Lower leg skin (tissue), 4 donors: ENCODE measurements at regions not wholly inside any gene's neighbourhood (a gene's known extent, or its start where the extent isn't known, plus 50 kb on each side); places are given as distances from the start of the nearest gene placed in this dataset.

Experiments used
- DNase-seq, 2 donors: peaks; one replicate each; pipeline ENCODE4 v3.0.0-alpha.2; 2019; ENCODE audit warnings: low spot score in 2 of 2
- H3K4me3 ChIP-seq: fragments of 200-600 bp; sonication (generic); 2 replicates; pipeline ENCODE4 v1.5.1; 2017; ENCODE audit warnings: mild to moderate bottlenecking, low read depth; ENCODE audit not compliant: poor library complexity, severe bottlenecking
- CTCF ChIP-seq, 3 donors: fragments of 450-650 bp; IDR thresholded peaks; one replicate each; pipeline ENCODE4 v1.5.1; 2016; ENCODE audit warnings: antibody characterized with exemption in 3 of 3, mild to moderate bottlenecking in 3 of 3, moderate library complexity in 2 of 3
- POLR2A ChIP-seq, 2 donors: fragments of 450-650 bp; IDR thresholded peaks; one replicate each; pipeline ENCODE4 v1.6.1; 2016 to 2017; ENCODE audit warnings: antibody characterized with exemption in 2 of 2, mild to moderate bottlenecking in 1 of 2, moderate library complexity in 1 of 2
- WGBS, 2 donors: methylation state at CpG; one replicate each; pipeline ENCODE4 v1.1.5; 2018; 5-methylcytosine and 5-hydroxymethylcytosine counted together
- intact Hi-C: fragments of 100-400 bp; cut with DNase I; formaldehyde crosslinking; loops from one replicate; pipeline ENCODE4 v1.15.0; 2023; ENCODE audit warnings: low total_unique reads

- WGBS, 2 donors, result 49 to 58% methylated on average over 5 of the region's 5 CpGs
- H3K4me3 ChIP-seq, result no peak overlapping the region
- intact Hi-C loops, result no loop called here
- TF ChIP-seq CTCF (IDR thresholded peaks at IDR 0.05) (no peak), POLR2A (IDR thresholded peaks at IDR 0.05) (no peak)
- no peak for DNase-seq
These were observed 511.8 kb downstream of the METTL15 start for GRCh38 chr11:28619846-28620540.

GRCh38 chr11:28618416-28618815, 510.2 kb downstream of the METTL15 start:
- no peak for DNase-seq
- WGBS, 2 donors, result 56 to 61% methylated on average over 2 of the region's 2 CpGs

GRCh38 chr11:28616160-28616965, 508.2 kb downstream of the METTL15 start:
- no peak for DNase-seq
- WGBS, 2 donors, result 75 to 76% methylated on average over 5 of the region's 5 CpGs
- TF ChIP-seq POLR2A (IDR thresholded peaks at IDR 0.05) (no peak), CTCF (IDR thresholded peaks at IDR 0.05) (no peak)
- intact Hi-C loops, result no loop called here
- H3K4me3 ChIP-seq, result no peak overlapping the region

More at GRCh38 chr11:28618416-28618815, 510.2 kb downstream of the METTL15 start:
- intact Hi-C loops, result no loop called here
- no peak overlapping the region for H3K4me3 ChIP-seq
- TF ChIP-seq POLR2A (IDR thresholded peaks at IDR 0.05) (no peak), CTCF (IDR thresholded peaks at IDR 0.05) (no peak)

- intact Hi-C loops, result no loop called here
- 74 to 76% methylated on average over 2 of the region's 2 CpGs for WGBS, 2 donors
These were observed 507.4 kb downstream of the METTL15 start for GRCh38 chr11:28615542-28615941.

GRCh38 chr11:28606930-28607329, 498.7 kb downstream of the METTL15 start:
- 29 to 46% methylated on average over 11 to 12 of the region's 12 CpGs for WGBS, 2 donors
- no peak for TF ChIP-seq CTCF (IDR thresholded peaks at IDR 0.05)
- no peak for TF ChIP-seq POLR2A (IDR thresholded peaks at IDR 0.05)
- intact Hi-C loops, result no loop called here
- no peak for DNase-seq
- H3K4me3 ChIP-seq, result no peak overlapping the region

More at GRCh38 chr11:28615542-28615941, 507.4 kb downstream of the METTL15 start:
- DNase-seq, result no peak
- H3K4me3 ChIP-seq, result no peak overlapping the region
- TF ChIP-seq CTCF (IDR thresholded peaks at IDR 0.05), result no peak
- TF ChIP-seq POLR2A (IDR thresholded peaks at IDR 0.05), result no peak
